NCI-H345 treated with DMSO at 0.1 percent for 48 hours (cell line): ENCODE measurements at regions not wholly inside any gene's neighbourhood (a gene's known extent, or its start where the extent isn't known, plus 50 kb on each side); places are given as distances from the start of the nearest gene placed in this dataset.

Experiments
- DNase-seq: peaks from one replicate; lab custom pipeline; 2025; ENCODE audit not compliant: unreplicated experiment; lab: John Stamatoyannopoulos, UW

- DNase-seq: no peak
These were observed 600.9 kb downstream of the CCDC171 start for GRCh38 chr9:16153741-16154140.

- DNase-seq: no peak
These were observed 601.8 kb downstream of the CCDC171 start for GRCh38 chr9:16154521-16155078.

- no peak for DNase-seq
These were observed 603.0 kb downstream of the CCDC171 start for GRCh38 chr9:16155878-16156277.

- DNase-seq: no peak
These were observed 604.4 kb downstream of the CCDC171 start for GRCh38 chr9:16157216-16157615.

GRCh38 chr9:16157651-16158050 lies 604.8 kb downstream of the CCDC171 start:
- no peak for DNase-seq

GRCh38 chr9:16158093-16158492 lies 605.2 kb downstream of the CCDC171 start:
- DNase-seq: no peak

- no peak for DNase-seq
These were observed 608.6 kb downstream of the CCDC171 start for GRCh38 chr9:16161483-16161882.

GRCh38 chr9:16170119-16170518 lies 617.3 kb downstream of the CCDC171 start:
- no peak for DNase-seq

GRCh38 chr9:16171911-16172310 lies 619.1 kb downstream of the CCDC171 start:
- DNase-seq: no peak

- DNase-seq: no peak
These were observed 620.0 kb downstream of the CCDC171 start for GRCh38 chr9:16172796-16173195.

- no peak for DNase-seq
These were observed 622.1 kb downstream of the CCDC171 start for GRCh38 chr9:16174915-16175314.

- DNase-seq: no peak
These were observed 622.6 kb downstream of the CCDC171 start for GRCh38 chr9:16175461-16175860.

GRCh38 chr9:16178294-16178693 lies 625.5 kb downstream of the CCDC171 start:
- DNase-seq: no peak

GRCh38 chr9:16179566-16179965 lies 626.7 kb downstream of the CCDC171 start:
- no peak for DNase-seq

- DNase-seq: no peak
These were observed 627.2 kb downstream of the CCDC171 start for GRCh38 chr9:16180091-16180490.

- DNase-seq: no peak
These were observed 627.7 kb downstream of the CCDC171 start for GRCh38 chr9:16180546-16180945.

GRCh38 chr9:16181539-16181938 lies 628.7 kb downstream of the CCDC171 start:
- DNase-seq: no peak

- DNase-seq: no peak
These were observed 629.9 kb downstream of the CCDC171 start for GRCh38 chr9:16182784-16183183.

- no peak for DNase-seq
These were observed 632.3 kb downstream of the CCDC171 start for GRCh38 chr9:16184964-16185646.

- no peak for DNase-seq
These were observed 638.3 kb downstream of the CCDC171 start for GRCh38 chr9:16191191-16191590.

GRCh38 chr9:16191691-16192402 lies 639.0 kb downstream of the CCDC171 start:
- peak; percentile 58 for DNase-seq

GRCh38 chr9:16192403-16193017 lies 639.7 kb downstream of the CCDC171 start:
- no peak for DNase-seq
